Erythroblast (primary cell): ENCODE measurements at regions not wholly inside any gene's neighbourhood (a gene's known extent, or its start where the extent isn't known, plus 50 kb on each side); places are given as distances from the start of the nearest gene placed in this dataset.
"Not testable (repeated sequence)": the region's sequence is repeated elsewhere in the genome, so short reads cannot be mapped to it uniquely, and the experiment has no call there.

Experiments used
- DNase-seq, 2 experiments: peaks; one replicate each; lab custom pipeline; 2025; lab: John Stamatoyannopoulos, UW
- GATA1 ChIP-seq: IDR thresholded peaks from 2 replicates; pipeline ENCODE4 v1.6.1; 2011; ENCODE audit warnings: low read depth, mild to moderate bottlenecking, control low read depth, low read length, moderate library complexity
- POLR2A ChIP-seq: IDR thresholded peaks from 2 replicates; pipeline ENCODE4 v1.6.1; 2011; ENCODE audit warnings: mild to moderate bottlenecking, low read length

DNA sequence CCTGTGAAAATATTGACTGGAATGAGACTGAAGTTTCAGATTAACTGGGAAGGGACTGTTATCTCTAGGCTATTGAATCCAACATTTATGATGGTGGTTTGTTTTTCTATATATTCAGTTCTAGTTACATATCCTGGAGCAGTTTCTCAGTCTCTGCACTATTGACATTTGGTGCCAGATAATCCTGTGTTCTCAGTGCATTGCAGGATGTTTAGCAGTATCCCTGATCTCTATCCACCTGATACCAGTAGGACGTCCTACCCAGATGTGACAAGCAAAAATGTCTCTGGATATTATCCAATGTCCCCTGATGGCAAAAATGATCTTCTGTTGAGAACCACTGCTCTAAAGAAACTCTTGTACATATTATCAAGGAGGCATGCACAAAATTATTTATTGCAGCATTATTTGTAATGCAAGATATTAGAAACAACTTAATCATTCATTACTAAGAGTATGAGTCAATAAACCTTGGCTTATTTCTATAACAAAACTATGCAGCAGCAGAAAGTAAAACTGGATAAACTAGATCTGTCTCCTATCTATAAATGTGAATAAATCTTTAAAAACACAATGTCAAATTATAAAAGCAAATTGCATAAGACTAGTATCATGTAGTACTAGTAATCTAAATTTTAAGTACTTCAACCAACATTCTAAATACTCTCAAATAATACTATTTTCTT, 369.3 kb upstream of the RND3 start:
- no peak for DNase-seq
- TF ChIP-seq GATA1 (no peak), POLR2A (no peak)

DNA sequence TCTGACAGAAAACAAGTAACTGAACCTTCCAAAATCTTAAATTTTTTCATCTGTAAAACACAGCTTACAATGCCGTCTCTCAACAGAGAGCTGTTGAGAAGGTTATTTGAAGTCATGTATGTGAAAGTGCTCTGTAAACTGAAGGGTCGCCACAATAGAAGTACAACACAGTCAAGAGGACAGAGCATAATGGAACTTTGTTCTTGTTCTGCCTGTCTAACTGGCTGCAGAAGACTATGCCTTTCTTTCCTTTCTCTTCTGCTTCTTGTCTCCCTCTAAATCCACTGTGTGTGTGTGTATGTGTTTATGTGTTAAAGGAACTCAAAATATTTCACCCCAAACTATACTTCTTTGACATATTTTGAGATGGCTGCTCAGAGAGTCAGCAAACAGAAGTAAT, 365.8 kb upstream of the RND3 start:
- DNase-seq: no peak
- TF ChIP-seq POLR2A (no peak), GATA1 (no peak)

DNA sequence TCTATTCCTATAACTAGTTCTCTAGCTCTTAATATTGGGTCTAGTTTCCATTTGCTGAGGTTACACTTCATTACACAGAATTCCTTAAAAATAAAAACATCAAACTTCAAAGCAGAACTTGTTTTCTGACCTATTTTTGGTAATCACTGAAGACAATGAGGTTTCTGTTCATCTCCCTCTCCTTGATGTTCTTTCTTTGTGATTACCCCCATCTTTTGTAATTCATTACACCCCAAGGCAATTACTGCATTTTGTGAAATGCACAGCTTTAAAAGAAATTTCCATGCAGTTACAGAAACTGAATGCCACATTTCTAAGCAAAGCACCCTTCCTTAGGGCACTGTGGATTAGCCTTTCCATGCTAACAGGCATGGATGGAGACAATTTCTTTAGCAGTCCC, 363.2 kb upstream of the RND3 start:
- no peak for DNase-seq
- TF ChIP-seq POLR2A (no peak), GATA1 (no peak)

DNA sequence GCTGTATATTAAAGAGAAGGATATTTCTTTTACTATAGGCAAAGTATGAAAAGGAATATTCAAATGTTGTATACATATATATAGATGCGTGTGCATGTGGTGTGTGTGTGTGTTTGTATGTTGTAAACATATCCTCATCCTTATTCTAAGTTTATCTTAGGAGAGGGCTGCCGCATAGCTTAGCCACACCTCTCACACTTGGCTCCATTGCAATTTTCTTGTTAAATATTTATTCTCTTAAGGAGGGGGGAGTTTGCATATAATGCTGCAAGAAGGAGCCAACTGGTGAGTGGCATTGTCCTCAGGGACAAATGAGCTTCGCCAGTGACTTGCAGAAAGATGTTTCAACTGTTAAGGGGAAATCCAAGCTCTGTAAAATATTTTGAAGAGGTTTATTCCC, 360.1 kb upstream of the RND3 start:
- TF ChIP-seq GATA1 (no peak), POLR2A (no peak)
- DNase-seq: no peak

DNA sequence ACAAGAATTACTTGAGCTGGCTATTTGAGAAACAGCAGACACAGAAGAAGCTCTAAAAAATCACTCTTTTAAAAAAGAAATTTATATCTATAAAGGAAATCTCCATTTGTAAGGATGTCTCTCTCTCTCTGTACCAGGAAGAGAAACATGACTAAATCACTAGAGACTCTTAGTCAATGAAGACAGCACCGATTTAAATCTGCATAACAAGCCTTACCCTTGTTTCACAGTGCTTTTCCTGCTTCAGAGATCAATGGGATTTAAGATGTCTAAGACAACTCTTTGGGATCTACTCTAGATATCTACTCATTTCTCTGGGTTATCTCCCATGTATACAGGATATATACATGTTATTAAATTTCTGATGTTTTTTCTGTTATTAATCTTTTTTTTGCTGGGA, 359.2 kb upstream of the RND3 start:
- TF ChIP-seq POLR2A (no peak), GATA1 (no peak)

DNA sequence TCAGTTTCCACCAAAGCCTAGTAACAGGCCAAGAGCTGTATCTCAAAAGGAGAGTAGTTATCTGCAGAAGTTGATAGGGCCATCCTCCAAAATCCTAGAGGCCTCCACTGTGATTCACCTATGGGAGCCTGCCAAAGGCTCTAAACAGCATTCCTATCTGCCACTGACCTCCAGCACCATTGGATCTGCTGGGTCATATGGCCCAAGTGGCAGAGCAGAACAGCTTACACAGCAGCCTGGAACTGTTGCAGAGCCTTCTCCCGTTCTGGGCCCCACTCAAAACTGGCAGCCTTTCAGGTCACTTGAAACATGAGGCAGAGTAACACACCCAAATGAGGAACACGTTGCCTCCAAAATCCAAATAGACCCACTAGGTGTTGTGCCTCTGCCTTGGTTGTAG, 345.2 kb upstream of the RND3 start:
- TF ChIP-seq POLR2A (no peak), GATA1 (no peak)
- DNase-seq: no peak

More for the DNA sequence above, 359.2 kb upstream of the RND3 start:
- DNase-seq: no peak

DNA sequence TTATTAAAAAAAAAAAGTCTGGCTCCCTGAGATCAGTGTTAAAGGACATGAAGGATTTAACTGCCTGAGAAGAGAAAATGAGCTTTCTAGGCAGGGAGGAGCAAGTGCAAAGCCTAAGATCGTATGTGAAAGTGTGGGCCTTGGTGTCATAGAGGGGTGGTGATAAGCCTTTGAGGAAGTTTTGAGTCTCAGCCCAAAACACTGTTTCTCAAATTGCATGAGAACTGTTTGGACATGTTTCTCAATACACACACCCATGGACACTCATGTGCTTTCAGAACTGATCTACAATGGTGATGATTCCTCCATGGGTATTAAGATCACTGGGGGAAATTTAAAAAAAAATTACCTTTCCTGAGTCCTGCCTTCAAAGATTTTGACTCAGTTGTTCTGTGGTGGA, 336.7 kb upstream of the RND3 start:
- TF ChIP-seq GATA1 (no peak), POLR2A (no peak)
- no peak for DNase-seq

DNA sequence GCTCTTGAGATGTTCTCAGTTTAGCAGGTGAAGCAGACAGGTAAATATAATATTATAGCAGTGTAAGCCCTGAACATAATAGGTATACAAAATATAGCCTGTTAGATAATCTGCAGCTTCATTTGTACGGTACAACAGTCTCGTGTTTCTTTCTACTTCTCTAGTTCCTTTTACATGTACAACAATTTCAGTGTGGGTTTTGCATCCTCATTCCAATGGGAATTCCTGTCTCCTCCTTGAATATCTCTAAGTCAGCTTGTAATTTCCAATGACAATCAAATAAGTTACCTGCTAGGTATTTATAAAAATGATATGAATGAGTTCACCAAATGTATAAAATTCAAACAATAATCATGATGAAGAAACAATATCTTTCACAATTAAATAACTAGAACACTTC, 330.0 kb upstream of the RND3 start:
- no peak for TF ChIP-seq POLR2A
- TF ChIP-seq GATA1: no peak

DNA sequence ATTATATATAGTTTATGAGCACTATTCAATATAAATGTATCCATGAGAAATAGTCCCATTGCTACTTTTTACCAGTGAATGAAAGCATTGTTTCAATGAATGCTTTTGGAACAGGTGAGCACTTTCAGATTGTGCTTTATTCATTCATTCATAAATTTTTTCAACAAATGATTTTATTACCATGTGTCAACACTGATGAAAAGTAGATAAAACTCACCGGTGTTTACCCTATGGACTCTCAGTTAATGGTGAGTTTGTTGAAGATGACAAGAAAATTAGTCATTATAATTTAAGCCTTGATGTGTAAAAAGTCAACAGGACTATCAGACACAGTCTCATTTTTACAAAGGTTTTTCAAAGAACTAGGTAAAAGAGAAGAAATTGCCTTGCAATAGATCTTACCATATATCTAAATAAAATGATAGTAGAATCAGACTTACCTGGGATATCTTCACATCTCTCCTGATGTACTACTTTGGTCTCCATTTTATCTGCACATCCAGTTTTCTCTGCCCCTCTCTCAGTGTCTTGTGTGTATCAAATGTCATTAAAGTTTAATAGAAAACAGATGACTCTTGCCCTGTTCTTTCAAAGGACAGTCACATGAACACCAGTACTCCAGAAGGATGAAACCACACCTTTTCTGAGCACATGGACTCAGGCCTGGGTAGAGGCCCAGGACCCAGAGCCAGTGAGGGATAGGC, 325.3 kb upstream of the RND3 start:
- no peak for DNase-seq
- TF ChIP-seq GATA1 (no peak), POLR2A (no peak)

More for the DNA sequence above, 330.0 kb upstream of the RND3 start:
- no peak for DNase-seq

DNA sequence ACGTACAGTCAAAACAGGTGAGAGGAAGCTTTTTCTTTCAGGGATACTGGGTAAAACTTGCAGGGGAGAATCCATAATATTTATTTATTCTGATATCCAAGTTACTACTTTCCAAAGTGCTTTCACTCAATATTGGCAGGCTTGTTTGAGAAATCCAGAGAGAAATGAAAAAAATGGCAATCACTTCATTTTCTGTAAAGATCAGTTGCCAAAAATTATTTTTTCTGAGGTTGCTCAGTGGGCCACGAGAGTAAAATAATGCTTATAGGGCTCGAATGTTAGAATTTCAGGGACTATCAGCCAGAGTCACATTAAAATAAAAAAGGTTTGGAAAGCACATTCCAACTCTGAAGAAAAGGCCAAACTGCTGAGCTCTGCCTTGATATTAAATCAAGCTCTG, 324.6 kb upstream of the RND3 start:
- DNase-seq: no peak
- TF ChIP-seq POLR2A: no peak
- TF ChIP-seq GATA1: no peak

DNA sequence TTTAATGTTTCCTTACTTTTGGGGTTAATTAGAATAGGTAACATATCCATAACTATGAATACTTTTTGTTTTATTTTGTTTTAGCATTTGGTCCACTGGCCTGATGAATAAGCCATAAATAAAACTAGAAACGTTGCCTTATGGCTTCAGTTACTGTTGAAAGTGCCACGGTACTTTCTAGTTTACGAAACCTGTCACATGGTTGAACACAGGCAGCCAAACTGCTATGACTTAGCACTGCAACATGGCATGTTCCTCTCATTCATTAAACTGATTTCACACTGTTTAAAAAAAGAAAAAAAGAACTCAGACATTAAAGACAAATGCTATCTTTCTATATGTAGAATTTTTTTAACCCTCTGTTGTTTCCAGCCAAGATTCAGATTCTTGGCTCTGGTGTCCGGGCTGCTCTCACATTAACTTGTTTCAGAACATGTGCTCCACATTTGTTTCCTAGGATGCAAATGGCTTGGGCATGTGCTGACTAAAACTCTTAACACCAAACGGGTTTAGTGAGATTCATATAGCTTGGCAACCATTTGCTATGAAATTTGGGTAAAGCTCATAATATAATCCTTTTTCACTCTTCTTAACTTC, 323.9 kb upstream of the RND3 start:
- DNase-seq: no peak
- TF ChIP-seq GATA1 (no peak), POLR2A (no peak)

DNA sequence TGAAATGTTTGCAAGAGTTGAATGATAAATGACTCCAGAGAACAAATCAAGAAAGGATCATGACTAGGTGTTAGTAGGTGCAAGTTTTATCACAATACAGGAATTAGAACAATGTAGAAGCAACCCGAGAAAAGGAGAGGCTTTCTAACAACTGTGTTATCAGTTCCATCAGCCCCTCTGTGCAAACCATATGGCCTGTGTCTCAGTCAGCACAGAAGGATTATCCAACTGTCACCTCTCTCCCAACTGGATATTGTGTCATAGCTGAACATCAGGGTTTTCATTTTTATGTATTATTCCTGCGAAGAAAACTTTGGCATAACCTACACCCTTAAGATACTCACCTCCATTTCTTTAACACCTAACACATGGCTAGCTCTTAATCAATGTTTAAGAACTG, 321.6 kb upstream of the RND3 start:
- DNase-seq: no peak
- TF ChIP-seq POLR2A (no peak), GATA1 (no peak)

DNA sequence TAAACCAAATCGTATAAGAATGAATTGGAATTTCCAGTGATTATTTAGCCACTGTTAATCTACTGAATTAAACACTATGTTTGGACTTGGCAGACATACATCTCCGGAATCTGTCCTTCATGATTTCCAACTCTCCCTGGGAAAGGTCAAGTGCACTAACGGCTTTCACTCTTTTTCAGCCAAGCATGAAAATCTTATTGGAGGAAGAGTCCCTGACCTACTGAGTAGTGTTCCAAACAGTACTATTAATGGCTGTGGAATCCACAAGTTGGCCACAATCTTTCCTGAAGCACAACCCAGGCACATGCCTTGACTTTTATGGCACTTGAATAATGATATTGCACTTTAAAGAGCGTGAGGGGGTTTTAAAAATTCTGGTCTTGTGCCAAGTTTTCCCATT, 318.9 kb upstream of the RND3 start:
- TF ChIP-seq POLR2A: no peak
- no peak for TF ChIP-seq GATA1
- DNase-seq: no peak

DNA sequence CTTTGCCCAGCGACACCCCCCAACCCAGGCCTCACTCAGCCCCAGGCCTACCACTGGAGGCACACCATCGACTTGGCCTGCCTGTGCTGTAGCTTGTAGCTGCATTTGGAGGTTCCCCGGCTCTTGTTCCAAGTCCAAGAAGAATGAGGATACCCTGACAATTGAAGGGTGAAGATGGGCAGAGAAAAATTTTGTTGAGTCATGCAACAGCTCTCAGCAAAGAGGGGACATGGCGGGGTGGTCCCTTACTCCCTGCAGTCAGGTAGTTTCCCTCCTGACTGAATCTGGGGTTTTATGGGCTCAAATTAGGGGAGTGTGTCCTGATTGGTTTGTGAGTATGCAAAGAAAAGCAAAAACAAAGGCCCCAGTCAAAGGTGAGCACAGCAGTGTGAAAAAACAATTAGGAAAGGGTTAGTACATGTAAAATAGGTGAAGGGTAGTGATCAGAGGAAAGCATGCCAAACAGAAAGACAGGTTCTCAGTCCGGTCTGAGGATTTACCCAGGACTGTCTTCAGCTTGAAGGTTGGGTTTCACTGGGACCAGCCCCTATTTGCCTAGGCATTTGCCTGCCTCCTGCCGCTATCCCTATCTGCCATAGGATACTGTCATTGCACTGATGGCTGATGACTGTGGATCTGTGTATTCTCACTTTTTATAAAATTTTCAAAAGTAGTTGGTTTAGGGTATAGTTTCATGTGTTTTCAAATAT, 316.4 kb upstream of the RND3 start:
- TF ChIP-seq POLR2A: no peak
- no peak for TF ChIP-seq GATA1
- DNase-seq: no peak

DNA sequence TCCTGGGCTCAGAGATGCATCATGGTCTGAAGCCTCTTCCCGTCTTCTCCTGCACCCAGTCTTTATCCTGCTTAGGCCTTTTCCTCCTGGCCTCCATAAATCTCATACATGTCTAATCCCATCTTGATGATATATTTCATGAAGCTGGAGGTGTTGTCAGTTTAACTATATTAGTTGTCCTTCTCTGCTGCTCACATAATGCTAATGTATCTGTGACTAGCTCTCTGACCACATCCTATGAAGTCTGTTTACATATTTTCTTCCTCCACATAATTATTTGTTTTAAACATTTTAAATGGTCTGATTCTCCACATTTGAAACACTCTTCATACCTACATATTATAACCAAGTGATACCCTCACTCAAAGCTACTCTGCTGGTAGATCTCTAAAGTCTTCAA, 315.2 kb upstream of the RND3 start:
- TF ChIP-seq POLR2A: no peak
- no peak for DNase-seq

DNA sequence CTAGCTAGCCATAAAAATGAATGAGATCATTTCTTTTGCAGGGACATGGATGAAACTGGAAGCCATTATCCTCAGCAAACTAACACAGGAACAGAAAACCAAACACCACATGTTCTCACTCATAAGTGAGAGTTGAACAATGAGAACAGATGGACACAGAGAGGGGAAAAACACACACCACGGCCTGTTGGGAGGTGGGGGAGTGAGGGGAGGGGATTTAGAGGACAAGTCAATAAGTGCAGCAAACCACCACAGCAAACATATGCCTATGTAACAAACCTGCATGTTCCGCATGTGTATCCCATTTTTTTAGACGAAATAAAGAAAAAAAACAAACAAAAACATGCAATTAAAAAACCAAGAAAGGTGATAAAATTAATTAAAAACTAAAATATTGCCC, 308.8 kb upstream of the RND3 start:
- not testable (repeated sequence) for DNase-seq
